ENCODE measurements at regions not wholly inside any gene's neighbourhood (a gene's known extent, or its start where the extent isn't known, plus 50 kb on each side); places are given as distances from the start of the nearest gene placed in this dataset.
"Not testable (repeated sequence)": the region's sequence is repeated elsewhere in the genome, so short reads cannot be mapped to it uniquely, and the experiment has no call there.

- no peak for DNase-seq
Measured at GRCh38 chr17:20916383-20916782, 126.4 kb downstream of the USP22 start.

GRCh38 chr17:20917610-20918306 lies 125.1 kb downstream of the USP22 start:
- DNase-seq, result not testable (repeated sequence)

GRCh38 chr17:20920095-20920814 lies 122.6 kb downstream of the USP22 start:
- DNase-seq, result no peak

GRCh38 chr17:20920815-20921199 lies 122.0 kb downstream of the USP22 start:
- no peak for DNase-seq

GRCh38 chr17:20922128-20922670 lies 120.6 kb downstream of the USP22 start:
- no peak for DNase-seq

GRCh38 chr17:20924306-20924705 lies 118.5 kb downstream of the USP22 start:
- DNase-seq, result no peak

- DNase-seq, result no peak
Measured at GRCh38 chr17:20925091-20925490, 117.7 kb downstream of the USP22 start.

GRCh38 chr17:20925954-20926353 lies 116.9 kb downstream of the USP22 start:
- DNase-seq, result no peak

- DNase-seq, result no peak
Measured at GRCh38 chr17:20926532-20926931, 116.3 kb downstream of the USP22 start.

GRCh38 chr17:20927308-20927977 lies 115.4 kb downstream of the USP22 start:
- no peak for DNase-seq

- DNase-seq, result no peak
Measured at GRCh38 chr17:20929334-20929733, 113.5 kb downstream of the USP22 start.

- no peak for DNase-seq
Measured at GRCh38 chr17:20930081-20930760, 112.6 kb downstream of the USP22 start.

- not testable (repeated sequence) for DNase-seq
Measured at GRCh38 chr17:20933040-20933439, 109.8 kb downstream of the USP22 start.

GRCh38 chr17:20934288-20934687 lies 108.5 kb downstream of the USP22 start:
- DNase-seq, result no peak

- DNase-seq, result no peak
Measured at GRCh38 chr17:20935740-20936139, 107.1 kb downstream of the USP22 start.

GRCh38 chr17:20938244-20938643 lies 104.6 kb downstream of the USP22 start:
- no peak for DNase-seq

- DNase-seq, result no peak
Measured at GRCh38 chr17:20938988-20939615, 103.7 kb downstream of the USP22 start.

GRCh38 chr17:20941872-20942271 lies 100.9 kb downstream of the USP22 start:
- no peak for DNase-seq

- peak; percentile 17 to 27 for DNase-seq
Measured at GRCh38 chr17:20944014-20944865, 98.6 kb downstream of the USP22 start.

- DNase-seq, result not testable (repeated sequence)
Measured at GRCh38 chr17:20947708-20948107, 95.1 kb downstream of the USP22 start.

GRCh38 chr17:20948984-20949777 lies 93.6 kb downstream of the USP22 start:
- DNase-seq, result peak; percentile 18 to 37

Data from activated CD4-positive, alpha-beta T cell treated with anti-CD3 and anti-CD28 coated beads, Interleukin-2, amount 50 U/mL, for 48 hours (primary cell).